ENCODE measurements at regions not wholly inside any gene's neighbourhood (a gene's known extent, or its start where the extent isn't known, plus 50 kb on each side); places are given as distances from the start of the nearest gene placed in this dataset.

DNA sequence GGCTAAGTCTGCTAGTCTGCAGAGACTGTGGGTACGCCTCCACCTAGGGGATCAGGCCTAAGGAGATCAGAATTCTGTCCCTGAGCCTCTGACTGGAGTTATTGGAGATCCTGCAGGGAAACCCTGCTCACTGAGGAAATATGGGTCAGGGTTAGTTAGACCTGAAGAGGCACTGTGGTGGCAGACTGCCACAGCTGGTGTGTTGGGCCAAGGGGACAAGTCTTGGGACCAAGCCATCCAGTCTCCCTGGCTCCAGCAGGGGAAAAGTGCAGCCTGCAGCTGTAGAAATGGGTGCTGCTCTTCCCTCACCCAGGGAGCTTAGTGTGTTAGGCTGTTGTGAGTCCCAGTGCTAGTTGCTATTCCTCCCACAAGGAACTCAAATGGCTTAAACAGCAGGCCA, 334.8 kb upstream of the LARGE1 start:
- TF ChIP-seq, protein P1, sequence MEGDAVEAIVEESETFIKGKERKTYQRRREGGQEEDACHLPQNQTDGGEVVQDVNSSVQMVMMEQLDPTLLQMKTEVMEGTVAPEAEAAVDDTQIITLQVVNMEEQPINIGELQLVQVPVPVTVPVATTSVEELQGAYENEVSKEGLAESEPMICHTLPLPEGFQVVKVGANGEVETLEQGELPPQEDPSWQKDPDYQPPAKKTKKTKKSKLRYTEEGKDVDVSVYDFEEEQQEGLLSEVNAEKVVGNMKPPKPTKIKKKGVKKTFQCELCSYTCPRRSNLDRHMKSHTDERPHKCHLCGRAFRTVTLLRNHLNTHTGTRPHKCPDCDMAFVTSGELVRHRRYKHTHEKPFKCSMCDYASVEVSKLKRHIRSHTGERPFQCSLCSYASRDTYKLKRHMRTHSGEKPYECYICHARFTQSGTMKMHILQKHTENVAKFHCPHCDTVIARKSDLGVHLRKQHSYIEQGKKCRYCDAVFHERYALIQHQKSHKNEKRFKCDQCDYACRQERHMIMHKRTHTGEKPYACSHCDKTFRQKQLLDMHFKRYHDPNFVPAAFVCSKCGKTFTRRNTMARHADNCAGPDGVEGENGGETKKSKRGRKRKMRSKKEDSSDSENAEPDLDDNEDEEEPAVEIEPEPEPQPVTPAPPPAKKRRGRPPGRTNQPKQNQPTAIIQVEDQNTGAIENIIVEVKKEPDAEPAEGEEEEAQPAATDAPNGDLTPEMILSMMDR (IDR thresholded peaks at IDR 0.05; ENCODE audit: low read depth, low read length), result no peak
- TF ChIP-seq POLR2A (IDR thresholded peaks at IDR 0.05; ENCODE audit: extremely low read depth, insufficient read length) (no peak), MYC (IDR thresholded peaks at IDR 0.05; ENCODE audit: low read depth, low read length) (no peak), MAX (IDR thresholded peaks at IDR 0.05; ENCODE audit: low read depth, low read length) (no peak)
